A549 (cell line): ENCODE measurements at regions not wholly inside any gene's neighbourhood (a gene's known extent, or its start where the extent isn't known, plus 50 kb on each side); places are given as distances from the start of the nearest gene placed in this dataset.

Experiments used
- CTCF ChIP-seq: fragments of >200 bp; sonication (Bioruptor Twin); formaldehyde crosslinking; IDR thresholded peaks from 3 replicates; pipeline ENCODE4 v1.5.1; 2016
- HOXA7 ChIP-seq: fragments of 250-450 bp; sonication (Bioruptor Pico); IDR thresholded peaks from 2 replicates; pipeline ENCODE4 v1.5.0; 2020; ENCODE audit warnings: mild to moderate bottlenecking, moderate library complexity
- MAX ChIP-seq: IDR thresholded peaks from 2 replicates; pipeline ENCODE4 v1.6.1; 2012

DNA sequence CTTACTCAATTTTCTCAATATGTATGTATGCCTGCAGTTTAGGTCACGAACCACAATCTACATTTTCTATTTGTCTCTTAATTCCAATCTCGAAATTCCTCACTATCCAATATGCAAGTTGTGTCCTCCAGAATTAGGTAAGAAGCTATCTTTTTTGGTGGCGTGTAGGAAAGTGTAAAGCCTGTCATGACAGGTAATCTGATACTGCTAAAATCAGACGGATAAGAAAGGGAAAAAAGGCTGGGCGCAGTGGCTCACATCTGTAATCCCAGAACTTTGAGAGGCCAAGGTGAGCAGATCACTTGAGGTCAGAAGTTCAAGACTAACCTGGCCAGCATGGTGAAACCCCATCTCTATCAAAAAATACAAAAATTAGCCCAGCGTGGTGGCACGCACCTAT, 185.3 kb downstream of the IBTK start:
- TF ChIP-seq MAX (no peak), HOXA7 (no peak), CTCF (no peak)
